Sigmoid colon (tissue), 4 donors: ENCODE measurements at regions not wholly inside any gene's neighbourhood (a gene's known extent, or its start where the extent isn't known, plus 50 kb on each side); places are given as distances from the start of the nearest gene placed in this dataset.

Experiments used
- CTCF ChIP-seq, 4 experiments: fragments of 450-650 bp in 3 of 4; fragments of 200-600 bp in 1 of 4; IDR thresholded peaks; one replicate each; pipeline ENCODE4 v1.5.1; 2016 to 2019; ENCODE audit warnings: antibody characterized with exemption in 4 of 4, mild to moderate bottlenecking in 3 of 4, moderate library complexity in 2 of 4
- POLR2A ChIP-seq, 2 donors: fragments of 450-650 bp; IDR thresholded peaks; one replicate each; pipeline ENCODE4 v1.6.1; 2016; ENCODE audit warnings: antibody characterized with exemption in 2 of 2, mild to moderate bottlenecking in 2 of 2, moderate library complexity in 2 of 2
- POLR2AphosphoS5 ChIP-seq, 4 donors: sonication (generic); formaldehyde crosslinking; IDR thresholded peaks; one replicate each; pipeline ENCODE4 v1.6.1; 2017; ENCODE audit warnings: antibody characterized with exemption in 4 of 4

GRCh38 chr10:81520688-81521087, 354.3 kb upstream of the NRG3 start:
- TF ChIP-seq POLR2A (IDR thresholded peaks at IDR 0.05) (no peak), POLR2AphosphoS5 (IDR thresholded peaks at IDR 0.05) (no peak), CTCF (IDR thresholded peaks at IDR 0.05) (no peak)
